GM23338 (cell line): ENCODE measurements at regions not wholly inside any gene's neighbourhood (a gene's known extent, or its start where the extent isn't known, plus 50 kb on each side); places are given as distances from the start of the nearest gene placed in this dataset.

Experiments
- ATAC-seq: fragments of 200-7000 bp; cut with Tn5 transposase; 3 replicates; pipeline ENCODE4 v1.9.1; 2020
- DNase-seq: peaks from one replicate; pipeline ENCODE4 v3.0.0-alpha.2; 2015; ENCODE audit warnings: low spot score
- H2AFZ ChIP-seq: fragments of 200-600 bp; sonication (generic); 2 replicates; pipeline ENCODE4 v1.8.0; 2016; ENCODE audit warnings: antibody characterized with exemption, mild to moderate bottlenecking, moderate library complexity
- H3F3A ChIP-seq: fragments of 200-600 bp; sonication (generic); replicated peaks from 2 replicates; pipeline ENCODE4 v1.8.0; 2017; ENCODE audit warnings: antibody characterized with exemption, mixed run types, low read depth
- H3K27ac ChIP-seq: fragments of 200-600 bp; sonication (generic); 2 replicates; pipeline ENCODE4 v1.6.1; 2016; ENCODE audit warnings: low read depth
- H3K27me3 ChIP-seq: fragments of 200-600 bp; sonication (generic); 2 replicates; pipeline ENCODE4 v1.8.0; 2016; ENCODE audit warnings: mild to moderate bottlenecking, mixed run types, moderate library complexity; ENCODE audit not compliant: insufficient read depth
- H3K36me3 ChIP-seq: fragments of 200-600 bp; sonication (generic); 2 replicates; pipeline ENCODE4 v1.8.0; 2016; ENCODE audit warnings: mild to moderate bottlenecking; ENCODE audit not compliant: insufficient read depth
- H3K4me1 ChIP-seq: fragments of 200-600 bp; sonication (generic); 2 replicates; pipeline ENCODE4 v1.8.0; 2016; ENCODE audit warnings: mild to moderate bottlenecking, moderate library complexity; ENCODE audit not compliant: insufficient read depth
- H3K4me2 ChIP-seq: fragments of 200-600 bp; sonication (generic); 2 replicates; pipeline ENCODE4 v1.7.1; 2017; ENCODE audit warnings: mixed run types
- H3K4me3 ChIP-seq: fragments of 200-600 bp; sonication (generic); 2 replicates; pipeline ENCODE4 v1.6.1; 2016; ENCODE audit warnings: mixed run types
- H3K79me2 ChIP-seq: fragments of 200-600 bp; sonication (generic); replicated peaks from 2 replicates; pipeline ENCODE4 v1.8.0; 2017; ENCODE audit warnings: mild to moderate bottlenecking; ENCODE audit not compliant: insufficient read depth
- H3K9me2 ChIP-seq: fragments of 200-600 bp; sonication (generic); 2 replicates; pipeline ENCODE4 v1.8.0; 2017; ENCODE audit not compliant: insufficient read depth
- H4K20me1 ChIP-seq: fragments of 200-600 bp; sonication (generic); replicated peaks from 2 replicates; pipeline ENCODE4 v1.8.0; 2017; ENCODE audit warnings: mild to moderate bottlenecking; ENCODE audit not compliant: insufficient read depth
- H3K27ac Mint-ChIP-seq: 2 replicates; pipeline ENCODE4 v1.8.0; 2020; ENCODE audit warnings: inconsistent platforms, mild to moderate bottlenecking, moderate library complexity, mixed read lengths
- H3K27me3 Mint-ChIP-seq: 3 replicates; pipeline ENCODE4 v1.8.0; 2022; ENCODE audit warnings: low read depth, mild to moderate bottlenecking, moderate library complexity, mixed read lengths, inconsistent platforms; ENCODE audit not compliant: insufficient read depth, poor library complexity
- H3K36me3 Mint-ChIP-seq: 3 replicates; pipeline ENCODE4 v1.8.0; 2021; ENCODE audit warnings: low read depth, mild to moderate bottlenecking, inconsistent platforms, moderate library complexity, mixed read lengths
- H3K4me1 Mint-ChIP-seq: 3 replicates; pipeline ENCODE4 v1.8.0; 2020; ENCODE audit warnings: mild to moderate bottlenecking, inconsistent platforms, mixed read lengths
- H3K4me3 Mint-ChIP-seq: 3 replicates; pipeline ENCODE4 v1.8.0; 2021; ENCODE audit warnings: moderate library complexity, mild to moderate bottlenecking, inconsistent platforms, mixed read lengths
- H3K9me3 Mint-ChIP-seq: 3 replicates; pipeline ENCODE4 v1.8.0; 2020; ENCODE audit warnings: moderate library complexity, mild to moderate bottlenecking, inconsistent platforms, mixed read lengths
- CREB1 ChIP-seq: fragments of 250-450 bp; sonication (Bioruptor Pico); IDR thresholded peaks from 2 replicates; pipeline ENCODE4 v1.5.0; 2020; ENCODE audit warnings: low read depth, mild to moderate bottlenecking, moderate library complexity
- ETS1 ChIP-seq: IDR thresholded peaks from 2 replicates; pipeline ENCODE4 v1.6.1; 2016; ENCODE audit warnings: antibody characterized with exemption
- EZH2 ChIP-seq: fragments of 200-600 bp; sonication (generic); IDR thresholded peaks from one replicate; pipeline ENCODE4 v1.8.0; 2017; ENCODE audit warnings: antibody characterized with exemption, mild to moderate bottlenecking, low read depth; ENCODE audit not compliant: unreplicated experiment
- EZH2phosphoT487 ChIP-seq: fragments of 200-600 bp; sonication (generic); IDR thresholded peaks from one replicate; pipeline ENCODE4 v1.8.1; 2018; ENCODE audit warnings: antibody characterized with exemption; ENCODE audit not compliant: unreplicated experiment
- NANOG ChIP-seq: IDR thresholded peaks from 2 replicates; pipeline ENCODE4 v1.6.1; 2016; ENCODE audit warnings: antibody characterized with exemption, borderline replicate concordance
- STAT1 ChIP-seq: IDR thresholded peaks from one replicate; pipeline ENCODE4 v1.6.1; 2016; ENCODE audit warnings: antibody characterized with exemption; ENCODE audit not compliant: unreplicated experiment
- ZNF114 ChIP-seq: fragments of 250-450 bp; sonication (Bioruptor Pico); IDR thresholded peaks from 2 replicates; pipeline ENCODE4 v1.5.0; 2020; ENCODE audit warnings: mild to moderate bottlenecking, moderate library complexity
- ZNF331 ChIP-seq: fragments of 250-450 bp; sonication (Bioruptor Pico); IDR thresholded peaks from 2 replicates; pipeline ENCODE4 v1.5.0; 2020; ENCODE audit warnings: low read depth, mild to moderate bottlenecking, moderate library complexity
- TF ChIP-seq, protein P1 (sequence below): IDR thresholded peaks from one replicate; pipeline ENCODE4 v1.6.1; 2018; ENCODE audit warnings: antibody characterized with exemption; ENCODE audit not compliant: unreplicated experiment
- TF ChIP-seq, protein P2 (sequence below): fragments of 250-450 bp; sonication (Bioruptor Pico); IDR thresholded peaks from 2 replicates; pipeline ENCODE4 v1.5.0; 2020; ENCODE audit warnings: mild to moderate bottlenecking, moderate library complexity

- no peaks in the 10 kb centered on the region for H3K36me3 ChIP-seq
- no peaks in the 10 kb centered on the region for H3K79me2 ChIP-seq
- no peak overlapping the region for H2AFZ ChIP-seq
- no peak overlapping the region for H3K4me3 Mint-ChIP-seq
- H3K27ac Mint-ChIP-seq: no peak overlapping the region
- no peak overlapping the region for H3K4me2 ChIP-seq
- H3K9me2 ChIP-seq: 0 out of 2 replicates have a peak, but pooled peaks cover 5% of the 10 kb centered on the region
- no peaks in the 10 kb centered on the region for H3K27me3 ChIP-seq
- no peaks in the 10 kb centered on the region for H3K9me3 Mint-ChIP-seq
- peaks cover 30% of the 10 kb centered on the region for H3K4me1 ChIP-seq
- H3K4me1 Mint-ChIP-seq: peaks cover 23% of the 10 kb centered on the region; the same call in 2 of the 3 replicates
- no peak for ATAC-seq
- DNase-seq: no peak
- H3F3A ChIP-seq: no peaks in the 10 kb centered on the region
- H3K27ac ChIP-seq: no peak overlapping the region
- H3K4me3 ChIP-seq: no peak overlapping the region
- no peaks in the 10 kb centered on the region for H4K20me1 ChIP-seq
- H3K36me3 Mint-ChIP-seq: no peaks in the 10 kb centered on the region
- H3K27me3 Mint-ChIP-seq: no peaks in the 10 kb centered on the region
- TF ChIP-seq ETS1 (no peak), STAT1 (no peak), EZH2phosphoT487 (no peak)
Observed at GRCh38 chr3:178022599-178022998, 513.6 kb upstream of the KCNMB2 start.

DNA sequence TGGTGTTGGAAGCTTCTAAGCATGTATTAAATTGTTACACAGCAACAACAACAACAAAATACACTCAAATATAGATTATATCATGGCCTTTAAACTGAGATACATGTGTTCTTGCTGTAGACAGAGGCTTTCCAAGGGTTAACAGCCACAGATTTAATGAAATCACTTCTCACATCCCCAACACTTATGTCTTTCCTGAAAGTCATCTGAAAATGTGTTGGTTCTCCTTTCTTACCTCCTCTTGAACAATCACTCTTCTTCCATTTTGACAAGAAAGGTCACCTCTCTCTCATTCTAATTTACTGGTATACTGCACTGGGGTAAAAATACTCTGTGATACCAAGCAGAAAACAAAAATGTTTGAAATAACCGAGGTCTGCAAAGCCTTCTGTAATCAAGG is 507.3 kb upstream of the KCNMB2 start:
- H3K4me1 Mint-ChIP-seq: peaks cover 7% of the 10 kb centered on the region; the same call in 1 of the 3 replicates
- no peaks in the 10 kb centered on the region for H3K27me3 ChIP-seq
- no peaks in the 10 kb centered on the region for H3K79me2 ChIP-seq
- no peaks in the 10 kb centered on the region for H3F3A ChIP-seq
- no peaks in the 10 kb centered on the region for H4K20me1 ChIP-seq
- H3K36me3 Mint-ChIP-seq: no peaks in the 10 kb centered on the region
- no peak for ATAC-seq
- no peaks in the 10 kb centered on the region for H3K9me3 Mint-ChIP-seq
- H2AFZ ChIP-seq: no peak overlapping the region
- H3K4me3 ChIP-seq: no peak overlapping the region
- no peak overlapping the region for H3K4me3 Mint-ChIP-seq
- no peaks in the 10 kb centered on the region for H3K9me2 ChIP-seq
- H3K36me3 ChIP-seq: no peaks in the 10 kb centered on the region
- no peak overlapping the region for H3K27ac Mint-ChIP-seq
- no peak for DNase-seq
- no peak overlapping the region for H3K27ac ChIP-seq
- no peak overlapping the region for H3K4me2 ChIP-seq
- H3K4me1 ChIP-seq: peaks cover 9% of the 10 kb centered on the region; the same call in 1 of the 2 replicates
- H3K27me3 Mint-ChIP-seq: peaks cover 2% of the 10 kb centered on the region
- TF ChIP-seq, protein P1, sequence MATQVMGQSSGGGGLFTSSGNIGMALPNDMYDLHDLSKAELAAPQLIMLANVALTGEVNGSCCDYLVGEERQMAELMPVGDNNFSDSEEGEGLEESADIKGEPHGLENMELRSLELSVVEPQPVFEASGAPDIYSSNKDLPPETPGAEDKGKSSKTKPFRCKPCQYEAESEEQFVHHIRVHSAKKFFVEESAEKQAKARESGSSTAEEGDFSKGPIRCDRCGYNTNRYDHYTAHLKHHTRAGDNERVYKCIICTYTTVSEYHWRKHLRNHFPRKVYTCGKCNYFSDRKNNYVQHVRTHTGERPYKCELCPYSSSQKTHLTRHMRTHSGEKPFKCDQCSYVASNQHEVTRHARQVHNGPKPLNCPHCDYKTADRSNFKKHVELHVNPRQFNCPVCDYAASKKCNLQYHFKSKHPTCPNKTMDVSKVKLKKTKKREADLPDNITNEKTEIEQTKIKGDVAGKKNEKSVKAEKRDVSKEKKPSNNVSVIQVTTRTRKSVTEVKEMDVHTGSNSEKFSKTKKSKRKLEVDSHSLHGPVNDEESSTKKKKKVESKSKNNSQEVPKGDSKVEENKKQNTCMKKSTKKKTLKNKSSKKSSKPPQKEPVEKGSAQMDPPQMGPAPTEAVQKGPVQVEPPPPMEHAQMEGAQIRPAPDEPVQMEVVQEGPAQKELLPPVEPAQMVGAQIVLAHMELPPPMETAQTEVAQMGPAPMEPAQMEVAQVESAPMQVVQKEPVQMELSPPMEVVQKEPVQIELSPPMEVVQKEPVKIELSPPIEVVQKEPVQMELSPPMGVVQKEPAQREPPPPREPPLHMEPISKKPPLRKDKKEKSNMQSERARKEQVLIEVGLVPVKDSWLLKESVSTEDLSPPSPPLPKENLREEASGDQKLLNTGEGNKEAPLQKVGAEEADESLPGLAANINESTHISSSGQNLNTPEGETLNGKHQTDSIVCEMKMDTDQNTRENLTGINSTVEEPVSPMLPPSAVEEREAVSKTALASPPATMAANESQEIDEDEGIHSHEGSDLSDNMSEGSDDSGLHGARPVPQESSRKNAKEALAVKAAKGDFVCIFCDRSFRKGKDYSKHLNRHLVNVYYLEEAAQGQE: no peak
- TF ChIP-seq EZH2: no peak
- no peak for TF ChIP-seq CREB1 (CRISPR knock-in tag)
- TF ChIP-seq ZNF114 (CRISPR knock-in tag): no peak
- TF ChIP-seq STAT1: no peak
- TF ChIP-seq ZNF331 (CRISPR knock-in tag): no peak
- no peak for TF ChIP-seq NANOG
- no peak for TF ChIP-seq ETS1
- no peak for TF ChIP-seq EZH2phosphoT487
- TF ChIP-seq, protein P2, sequence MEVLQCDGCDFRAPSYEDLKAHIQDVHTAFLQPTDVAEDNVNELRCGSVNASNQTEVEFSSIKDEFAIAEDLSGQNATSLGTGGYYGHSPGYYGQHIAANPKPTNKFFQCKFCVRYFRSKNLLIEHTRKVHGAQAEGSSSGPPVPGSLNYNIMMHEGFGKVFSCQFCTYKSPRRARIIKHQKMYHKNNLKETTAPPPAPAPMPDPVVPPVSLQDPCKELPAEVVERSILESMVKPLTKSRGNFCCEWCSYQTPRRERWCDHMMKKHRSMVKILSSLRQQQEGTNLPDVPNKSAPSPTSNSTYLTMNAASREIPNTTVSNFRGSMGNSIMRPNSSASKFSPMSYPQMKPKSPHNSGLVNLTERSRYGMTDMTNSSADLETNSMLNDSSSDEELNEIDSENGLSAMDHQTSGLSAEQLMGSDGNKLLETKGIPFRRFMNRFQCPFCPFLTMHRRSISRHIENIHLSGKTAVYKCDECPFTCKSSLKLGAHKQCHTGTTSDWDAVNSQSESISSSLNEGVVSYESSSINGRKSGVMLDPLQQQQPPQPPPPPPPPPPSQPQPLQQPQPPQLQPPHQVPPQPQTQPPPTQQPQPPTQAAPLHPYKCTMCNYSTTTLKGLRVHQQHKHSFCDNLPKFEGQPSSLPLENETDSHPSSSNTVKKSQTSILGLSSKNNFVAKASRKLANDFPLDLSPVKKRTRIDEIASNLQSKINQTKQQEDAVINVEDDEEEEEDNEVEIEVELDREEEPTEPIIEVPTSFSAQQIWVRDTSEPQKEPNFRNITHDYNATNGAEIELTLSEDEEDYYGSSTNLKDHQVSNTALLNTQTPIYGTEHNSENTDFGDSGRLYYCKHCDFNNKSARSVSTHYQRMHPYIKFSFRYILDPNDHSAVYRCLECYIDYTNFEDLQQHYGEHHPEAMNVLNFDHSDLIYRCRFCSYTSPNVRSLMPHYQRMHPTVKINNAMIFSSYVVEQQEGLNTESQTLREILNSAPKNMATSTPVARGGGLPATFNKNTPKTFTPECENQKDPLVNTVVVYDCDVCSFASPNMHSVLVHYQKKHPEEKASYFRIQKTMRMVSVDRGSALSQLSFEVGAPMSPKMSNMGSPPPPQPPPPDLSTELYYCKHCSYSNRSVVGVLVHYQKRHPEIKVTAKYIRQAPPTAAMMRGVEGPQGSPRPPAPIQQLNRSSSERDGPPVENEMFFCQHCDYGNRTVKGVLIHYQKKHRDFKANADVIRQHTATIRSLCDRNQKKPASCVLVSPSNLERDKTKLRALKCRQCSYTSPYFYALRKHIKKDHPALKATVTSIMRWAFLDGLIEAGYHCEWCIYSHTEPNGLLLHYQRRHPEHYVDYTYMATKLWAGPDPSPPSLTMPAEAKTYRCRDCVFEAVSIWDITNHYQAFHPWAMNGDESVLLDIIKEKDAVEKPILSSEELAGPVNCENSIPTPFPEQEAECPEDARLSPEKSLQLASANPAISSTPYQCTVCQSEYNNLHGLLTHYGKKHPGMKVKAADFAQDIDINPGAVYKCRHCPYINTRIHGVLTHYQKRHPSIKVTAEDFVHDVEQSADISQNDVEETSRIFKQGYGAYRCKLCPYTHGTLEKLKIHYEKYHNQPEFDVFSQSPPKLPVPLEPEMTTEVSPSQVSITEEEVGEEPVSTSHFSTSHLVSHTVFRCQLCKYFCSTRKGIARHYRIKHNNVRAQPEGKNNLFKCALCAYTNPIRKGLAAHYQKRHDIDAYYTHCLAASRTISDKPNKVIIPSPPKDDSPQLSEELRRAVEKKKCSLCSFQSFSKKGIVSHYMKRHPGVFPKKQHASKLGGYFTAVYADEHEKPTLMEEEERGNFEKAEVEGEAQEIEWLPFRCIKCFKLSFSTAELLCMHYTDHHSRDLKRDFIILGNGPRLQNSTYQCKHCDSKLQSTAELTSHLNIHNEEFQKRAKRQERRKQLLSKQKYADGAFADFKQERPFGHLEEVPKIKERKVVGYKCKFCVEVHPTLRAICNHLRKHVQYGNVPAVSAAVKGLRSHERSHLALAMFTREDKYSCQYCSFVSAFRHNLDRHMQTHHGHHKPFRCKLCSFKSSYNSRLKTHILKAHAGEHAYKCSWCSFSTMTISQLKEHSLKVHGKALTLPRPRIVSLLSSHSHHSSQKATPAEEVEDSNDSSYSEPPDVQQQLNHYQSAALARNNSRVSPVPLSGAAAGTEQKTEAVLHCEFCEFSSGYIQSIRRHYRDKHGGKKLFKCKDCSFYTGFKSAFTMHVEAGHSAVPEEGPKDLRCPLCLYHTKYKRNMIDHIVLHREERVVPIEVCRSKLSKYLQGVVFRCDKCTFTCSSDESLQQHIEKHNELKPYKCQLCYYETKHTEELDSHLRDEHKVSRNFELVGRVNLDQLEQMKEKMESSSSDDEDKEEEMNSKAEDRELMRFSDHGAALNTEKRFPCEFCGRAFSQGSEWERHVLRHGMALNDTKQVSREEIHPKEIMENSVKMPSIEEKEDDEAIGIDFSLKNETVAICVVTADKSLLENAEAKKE: no peak
